GM20000 (cell line): ENCODE measurements at regions not wholly inside any gene's neighbourhood (a gene's known extent, or its start where the extent isn't known, plus 50 kb on each side); places are given as distances from the start of the nearest gene placed in this dataset.

Source experiments
- DNase-seq: peaks from one replicate; pipeline ENCODE4 v3.0.0; 2012; ENCODE audit warnings: low spot score
- CTCF ChIP-seq: IDR thresholded peaks from 2 replicates; pipeline ENCODE4 v1.5.1; 2012; ENCODE audit warnings: mild to moderate bottlenecking, control low read depth; ENCODE audit errors: extremely low read depth, missing control alignments

- no peak for DNase-seq
- TF ChIP-seq CTCF, result no peak
Measured at GRCh38 chr1:209100460-209100859, 483.1 kb upstream of the CAMK1G start.

- no peak for TF ChIP-seq CTCF
- DNase-seq, result no peak
Measured at GRCh38 chr1:209101106-209101505, 482.4 kb upstream of the CAMK1G start.

- TF ChIP-seq CTCF, result no peak
- DNase-seq, result no peak
Measured at GRCh38 chr1:209102120-209102519, 481.4 kb upstream of the CAMK1G start.

- DNase-seq, result no peak
- no peak for TF ChIP-seq CTCF
Measured at GRCh38 chr1:209102531-209102930, 481.0 kb upstream of the CAMK1G start.

- DNase-seq, result peak; percentile 14
- no peak for TF ChIP-seq CTCF
Measured at GRCh38 chr1:209103092-209103491, 480.4 kb upstream of the CAMK1G start.

GRCh38 chr1:209104646-209105045, 478.9 kb upstream of the CAMK1G start:
- no peak for DNase-seq
- no peak for TF ChIP-seq CTCF

GRCh38 chr1:209105701-209106100, 477.8 kb upstream of the CAMK1G start:
- DNase-seq, result no peak
- TF ChIP-seq CTCF, result no peak
